NT2/D1 (cell line): ENCODE measurements at regions not wholly inside any gene's neighbourhood (a gene's known extent, or its start where the extent isn't known, plus 50 kb on each side); places are given as distances from the start of the nearest gene placed in this dataset.

Experiments used
- SUZ12 ChIP-seq: IDR thresholded peaks from 2 replicates; pipeline ENCODE4 v1.6.1; 2011; ENCODE audit not compliant: insufficient read length, insufficient read depth; ENCODE audit errors: extremely low read depth
- YY1 ChIP-seq: IDR thresholded peaks from 2 replicates; pipeline ENCODE4 v1.6.1; 2011; ENCODE audit not compliant: insufficient read length, insufficient read depth
- ZNF274 ChIP-seq: IDR thresholded peaks from 2 replicates; pipeline ENCODE4 v1.6.1; 2011; ENCODE audit warnings: mild to moderate bottlenecking, low read depth, low read length

GRCh38 chr6:166779381-166779780, 152.3 kb upstream of the RPS6KA2 start:
- TF ChIP-seq ZNF274 (no peak), YY1 (no peak), SUZ12 (no peak)
